ENCODE measurements at regions not wholly inside any gene's neighbourhood (a gene's known extent, or its start where the extent isn't known, plus 50 kb on each side); places are given as distances from the start of the nearest gene placed in this dataset.

DNA sequence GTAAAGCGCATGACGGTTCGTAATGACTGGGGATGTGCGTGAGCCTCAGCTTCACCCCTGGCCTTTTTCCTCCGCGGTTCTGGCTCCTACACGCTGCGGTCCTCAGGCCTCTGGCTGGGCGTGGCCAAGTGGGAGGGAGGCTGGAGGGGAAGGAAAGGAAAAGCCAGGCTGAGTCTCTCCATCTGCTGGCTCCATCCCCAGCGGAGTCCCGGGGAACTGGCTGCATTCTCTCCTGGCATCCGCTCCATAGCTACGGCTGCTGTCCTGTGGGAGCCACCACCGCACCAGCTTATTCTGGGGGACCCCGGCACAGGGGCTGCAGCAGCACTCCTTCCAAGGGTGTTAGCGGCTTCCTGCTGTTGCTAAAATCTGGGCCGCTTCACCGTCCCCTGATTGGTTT, 68.2 kb upstream of the SLC24A4 start:
- TF ChIP-seq, protein P1, sequence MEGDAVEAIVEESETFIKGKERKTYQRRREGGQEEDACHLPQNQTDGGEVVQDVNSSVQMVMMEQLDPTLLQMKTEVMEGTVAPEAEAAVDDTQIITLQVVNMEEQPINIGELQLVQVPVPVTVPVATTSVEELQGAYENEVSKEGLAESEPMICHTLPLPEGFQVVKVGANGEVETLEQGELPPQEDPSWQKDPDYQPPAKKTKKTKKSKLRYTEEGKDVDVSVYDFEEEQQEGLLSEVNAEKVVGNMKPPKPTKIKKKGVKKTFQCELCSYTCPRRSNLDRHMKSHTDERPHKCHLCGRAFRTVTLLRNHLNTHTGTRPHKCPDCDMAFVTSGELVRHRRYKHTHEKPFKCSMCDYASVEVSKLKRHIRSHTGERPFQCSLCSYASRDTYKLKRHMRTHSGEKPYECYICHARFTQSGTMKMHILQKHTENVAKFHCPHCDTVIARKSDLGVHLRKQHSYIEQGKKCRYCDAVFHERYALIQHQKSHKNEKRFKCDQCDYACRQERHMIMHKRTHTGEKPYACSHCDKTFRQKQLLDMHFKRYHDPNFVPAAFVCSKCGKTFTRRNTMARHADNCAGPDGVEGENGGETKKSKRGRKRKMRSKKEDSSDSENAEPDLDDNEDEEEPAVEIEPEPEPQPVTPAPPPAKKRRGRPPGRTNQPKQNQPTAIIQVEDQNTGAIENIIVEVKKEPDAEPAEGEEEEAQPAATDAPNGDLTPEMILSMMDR (conservative IDR thresholded peaks at IDR 0.05; ENCODE audit: low read depth, low read length) = no peak
- TF ChIP-seq EZH2 (IDR thresholded peaks at IDR 0.05; ENCODE audit: borderline replicate concordance, low read depth, low read length, poor library complexity, severe bottlenecking) = no peak
